ENCODE measurements at regions not wholly inside any gene's neighbourhood (a gene's known extent, or its start where the extent isn't known, plus 50 kb on each side); places are given as distances from the start of the nearest gene placed in this dataset.

- no peak for DNase-seq
Observed at GRCh38 chr6:122524056-122524455, 52.4 kb upstream of the SERINC1 start.

- peak; percentile 47 for DNase-seq
Observed at GRCh38 chr6:122530440-122531046, 58.9 kb upstream of the SERINC1 start.

- DNase-seq = no peak
Observed at GRCh38 chr6:122548281-122548680, 61.9 kb upstream of the PKIB start.

GRCh38 chr6:122548820-122549219, 61.4 kb upstream of the PKIB start:
- DNase-seq = no peak

GRCh38 chr6:122553697-122554096, 56.5 kb upstream of the PKIB start:
- DNase-seq = no peak

- no peak for DNase-seq
Observed at GRCh38 chr6:122555561-122555960, 54.6 kb upstream of the PKIB start.

GRCh38 chr6:122558080-122558479, 52.1 kb upstream of the PKIB start:
- no peak for DNase-seq
